ENCODE measurements at regions not wholly inside any gene's neighbourhood (a gene's known extent, or its start where the extent isn't known, plus 50 kb on each side); places are given as distances from the start of the nearest gene placed in this dataset.

DNA sequence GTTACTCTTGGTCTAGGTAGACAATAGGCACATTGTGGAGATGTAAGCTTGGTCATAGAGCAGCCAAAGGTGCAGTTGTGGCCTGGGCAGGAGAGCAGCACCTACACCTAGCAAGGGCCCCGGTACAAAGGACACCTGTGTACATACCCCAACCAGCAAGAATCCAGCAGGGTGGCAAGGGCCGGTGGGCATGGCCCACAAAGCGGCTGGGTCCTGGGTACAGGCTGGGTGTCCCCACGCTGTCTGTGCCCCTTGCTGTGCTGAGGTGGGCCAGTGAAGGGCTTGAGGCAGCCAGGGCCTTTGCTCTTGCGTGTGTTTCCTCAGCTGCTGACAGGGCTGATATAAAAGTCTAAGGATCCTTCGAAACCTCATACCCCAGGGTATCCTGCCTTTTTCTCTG, 501.8 kb downstream of the EIPR1 start:
- H3K27ac Mint-ChIP-seq = no peak overlapping the region
- no peaks in the 10 kb centered on the region for H3K36me3 Mint-ChIP-seq
- no peak for DNase-seq
- H3K4me3 Mint-ChIP-seq = no peak overlapping the region
- no peaks in the 10 kb centered on the region for H3K27me3 Mint-ChIP-seq (ENCODE audit: low read depth in 3 of 3)
- no peaks in the 10 kb centered on the region for H3K4me1 Mint-ChIP-seq
- H3K9me3 Mint-ChIP-seq = no peaks in the 10 kb centered on the region

DNA sequence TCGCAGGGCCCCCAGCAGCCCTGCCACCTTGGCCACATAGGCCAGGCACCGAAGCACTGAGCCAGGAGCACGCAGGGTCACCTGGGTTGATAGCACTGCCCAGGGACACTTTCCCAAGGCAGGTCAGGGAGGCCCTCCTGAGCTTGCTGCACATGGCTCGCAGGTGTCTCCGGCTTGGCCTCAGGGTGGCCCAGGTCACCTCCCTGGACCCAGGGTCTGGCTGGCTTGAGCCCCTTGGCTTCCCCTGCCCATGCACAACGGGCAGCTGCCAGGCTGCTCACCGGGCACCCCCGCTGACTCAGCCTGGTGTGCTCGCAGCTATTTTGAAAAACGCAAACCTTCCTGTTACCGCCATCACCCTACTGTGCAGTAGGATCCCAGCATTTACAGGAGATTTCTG, 502.3 kb downstream of the EIPR1 start:
- Mint-ChIP-seq H3K36me3 (no peaks in the 10 kb centered on the region), H3K27me3 (ENCODE audit: low read depth in 3 of 3) (peaks cover 0 to under 1% (median 0%) of the 10 kb centered on the region in 3 donors), H3K4me3 (no peak overlapping the region), H3K27ac (no peak overlapping the region), H3K4me1 (no peaks in the 10 kb centered on the region), H3K9me3 (no peaks in the 10 kb centered on the region)
- no peak for DNase-seq

DNA sequence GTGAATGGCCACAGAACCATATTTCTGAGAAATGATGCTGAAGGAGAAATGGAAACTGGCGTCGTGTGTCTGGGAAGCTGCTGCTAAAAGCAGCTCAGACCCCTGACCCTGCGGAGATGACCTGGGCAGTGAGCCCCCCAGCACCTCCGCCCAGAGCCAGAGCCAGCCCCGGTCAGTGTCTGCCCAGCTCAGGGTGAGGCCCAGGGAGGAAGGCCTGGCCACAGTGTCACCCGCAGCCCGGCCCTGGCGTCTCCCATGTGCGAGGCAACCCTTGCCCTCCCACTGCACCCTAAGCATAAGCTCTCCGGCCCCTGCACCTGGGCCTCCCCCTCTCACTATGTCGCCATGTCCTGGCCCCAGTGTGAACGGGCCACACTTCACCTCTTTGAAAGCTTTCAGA, 502.8 kb downstream of the EIPR1 start:
- Mint-ChIP-seq H3K4me3 (no peak overlapping the region), H3K36me3 (no peaks in the 10 kb centered on the region), H3K27me3 (ENCODE audit: low read depth in 3 of 3) (peaks cover 0 to 2% (median 0%) of the 10 kb centered on the region in 3 donors), H3K9me3 (no peaks in the 10 kb centered on the region), H3K4me1 (no peaks in the 10 kb centered on the region), H3K27ac (peak overlapping the region in 1 of 6 donors; percentile 40)
- no peak for DNase-seq

DNA sequence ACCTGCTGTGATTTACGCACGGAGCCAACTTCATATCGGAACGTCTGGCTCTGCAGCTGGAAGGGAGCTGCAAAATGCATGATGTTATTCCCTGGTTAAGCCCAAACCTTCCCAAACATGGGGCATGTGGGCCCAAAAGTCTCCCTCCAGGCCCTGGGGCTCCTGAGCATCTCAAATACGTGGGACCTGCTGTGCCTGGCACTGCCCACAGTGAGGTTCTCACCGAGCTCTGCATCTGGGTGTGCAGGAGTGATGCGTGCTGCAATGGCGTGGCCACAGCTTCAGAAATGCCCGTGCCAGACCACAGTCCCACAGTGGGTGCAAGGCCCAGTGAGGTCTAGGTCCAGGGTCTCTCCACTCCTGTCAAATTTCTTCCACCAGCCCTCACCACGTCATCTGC, 503.3 kb downstream of the EIPR1 start:
- H3K4me1 Mint-ChIP-seq = no peaks in the 10 kb centered on the region
- DNase-seq = no peak
- no peaks in the 10 kb centered on the region for H3K36me3 Mint-ChIP-seq
- H3K27ac Mint-ChIP-seq = no peak overlapping the region
- no peak overlapping the region for H3K4me3 Mint-ChIP-seq
- peaks cover 0 to 2% (median 0%) of the 10 kb centered on the region in 3 donors for H3K27me3 Mint-ChIP-seq (ENCODE audit: low read depth in 3 of 3)
- no peaks in the 10 kb centered on the region for H3K9me3 Mint-ChIP-seq

DNA sequence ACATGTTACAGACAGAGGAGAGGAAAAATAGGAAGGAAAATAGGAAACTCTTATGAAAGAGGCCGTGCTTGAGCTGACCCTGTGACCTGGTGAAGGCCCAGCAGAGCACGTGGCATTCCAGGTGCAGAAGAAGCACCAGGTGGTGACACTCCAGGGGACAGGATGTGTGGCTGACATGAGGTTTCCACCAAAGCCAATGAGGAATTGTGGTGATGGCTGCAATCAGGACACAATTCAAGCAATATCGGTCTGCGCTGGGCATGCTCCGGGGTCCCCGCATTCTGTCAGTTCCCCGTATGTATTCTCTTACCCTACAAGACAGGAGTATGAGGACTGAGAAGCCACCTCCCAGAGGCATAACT, 504.2 kb downstream of the EIPR1 start:
- Mint-ChIP-seq H3K4me3 (no peak overlapping the region), H3K9me3 (no peaks in the 10 kb centered on the region), H3K27ac (no peak overlapping the region), H3K27me3 (ENCODE audit: low read depth in 3 of 3) (peaks cover 0 to 2% (median 0%) of the 10 kb centered on the region in 3 donors), H3K36me3 (no peaks in the 10 kb centered on the region), H3K4me1 (no peaks in the 10 kb centered on the region)
- no peak for DNase-seq

DNA sequence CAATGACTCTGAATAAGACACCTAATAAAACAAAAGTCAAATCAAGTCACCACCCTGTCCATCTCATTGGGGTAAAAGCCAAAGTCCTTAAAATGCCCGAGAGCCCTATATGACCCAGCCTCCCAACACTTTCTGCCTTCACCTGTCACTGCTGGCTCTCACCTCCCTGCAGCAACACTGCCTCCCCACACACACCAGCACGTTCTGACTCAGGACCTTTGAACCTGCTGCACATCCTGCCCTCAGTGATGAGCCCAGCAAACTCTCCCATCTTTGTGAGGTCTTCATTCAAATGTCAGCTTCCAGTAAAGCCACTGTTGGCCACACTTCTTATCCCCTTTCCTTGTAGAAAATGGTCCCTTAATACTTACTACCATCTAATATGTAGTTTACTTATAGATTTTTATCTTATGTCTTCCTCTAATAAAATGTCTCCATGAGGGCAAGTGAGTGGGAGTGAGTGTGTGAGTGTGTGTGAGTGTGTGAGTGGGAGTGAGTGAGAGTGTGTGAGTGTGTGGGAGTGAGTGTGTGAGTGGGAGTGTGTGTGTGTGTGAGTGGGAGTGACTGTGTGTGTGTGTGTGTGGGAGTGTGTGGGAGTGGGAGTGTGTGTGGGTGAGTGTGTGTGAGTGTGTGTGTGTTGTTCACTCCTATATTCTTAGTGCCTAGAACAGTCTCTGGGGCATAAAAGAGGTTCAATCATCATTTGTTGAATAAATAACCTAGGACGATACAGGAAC, 504.7 kb downstream of the EIPR1 start:
- Mint-ChIP-seq H3K27ac (no peak overlapping the region), H3K4me1 (no peaks in the 10 kb centered on the region), H3K4me3 (no peak overlapping the region), H3K36me3 (no peaks in the 10 kb centered on the region), H3K27me3 (ENCODE audit: low read depth in 3 of 3) (peaks cover 0 to 2% (median 0%) of the 10 kb centered on the region in 3 donors), H3K9me3 (no peaks in the 10 kb centered on the region)
- no peak for DNase-seq

DNA sequence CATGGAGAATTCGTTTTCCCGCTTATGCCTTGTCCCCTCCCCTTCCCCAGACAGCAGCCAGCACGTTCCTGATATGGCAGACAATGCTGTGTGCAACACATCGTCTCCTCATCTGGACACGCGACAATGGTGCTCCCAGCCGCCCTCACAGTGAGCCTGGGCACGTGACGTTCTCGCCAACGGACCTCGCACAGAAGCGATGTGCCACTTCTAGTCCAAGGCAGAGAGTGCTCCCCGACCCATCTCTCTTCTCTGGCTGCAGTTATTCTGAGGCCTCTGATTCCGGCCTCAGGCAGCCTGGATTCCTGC, 505.4 kb downstream of the EIPR1 start:
- Mint-ChIP-seq H3K9me3 (no peaks in the 10 kb centered on the region), H3K27ac (no peak overlapping the region), H3K4me1 (no peaks in the 10 kb centered on the region), H3K4me3 (no peak overlapping the region), H3K36me3 (no peaks in the 10 kb centered on the region), H3K27me3 (ENCODE audit: low read depth in 3 of 3) (peaks cover 0 to 2% (median 0%) of the 10 kb centered on the region in 3 donors)
- no peak for DNase-seq

DNA sequence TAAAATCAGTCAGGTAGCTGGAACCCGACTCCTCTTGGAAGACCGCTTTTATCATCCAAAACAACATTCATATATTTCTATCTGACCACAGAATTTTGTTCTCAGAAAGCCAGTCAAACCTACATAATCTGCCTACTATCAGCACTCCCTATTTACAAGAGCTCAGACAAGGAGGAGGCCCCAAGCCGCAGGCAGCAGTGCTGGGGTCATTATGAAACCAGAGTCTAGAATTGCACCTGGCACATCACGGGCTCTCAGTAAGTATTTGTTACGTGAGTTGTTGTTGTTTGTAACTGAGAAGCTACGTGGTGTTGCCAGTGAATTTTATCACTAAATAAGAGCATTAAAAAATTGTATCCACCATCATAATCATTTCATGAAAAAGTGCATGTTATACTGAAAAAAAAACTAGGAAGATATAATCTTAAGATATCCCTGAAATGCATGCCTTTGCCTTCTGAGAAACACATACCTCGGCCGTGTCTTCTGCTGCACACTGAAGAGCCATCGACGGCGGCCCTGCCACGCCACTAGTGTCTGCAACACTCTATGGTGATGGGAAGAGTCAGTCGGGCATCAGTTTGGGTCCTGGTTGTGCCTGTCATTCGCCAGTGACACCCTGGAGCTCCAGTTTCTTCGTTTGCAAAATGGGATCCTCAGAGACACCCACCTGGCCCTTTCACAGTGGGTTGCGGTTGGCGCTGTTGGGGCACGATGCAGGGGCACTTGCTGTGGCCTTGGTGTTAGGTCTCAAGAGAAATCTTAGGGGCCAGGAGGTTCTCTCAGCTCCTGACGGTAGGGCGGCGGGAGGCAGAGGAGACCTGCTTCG, 505.9 kb downstream of the EIPR1 start:
- Mint-ChIP-seq H3K9me3 (no peaks in the 10 kb centered on the region), H3K27me3 (ENCODE audit: low read depth in 3 of 3) (peaks cover 0 to 2% (median 0%) of the 10 kb centered on the region in 3 donors), H3K27ac (no peak overlapping the region), H3K4me1 (no peaks in the 10 kb centered on the region), H3K36me3 (no peaks in the 10 kb centered on the region), H3K4me3 (no peak overlapping the region)
- no peak for DNase-seq

DNA sequence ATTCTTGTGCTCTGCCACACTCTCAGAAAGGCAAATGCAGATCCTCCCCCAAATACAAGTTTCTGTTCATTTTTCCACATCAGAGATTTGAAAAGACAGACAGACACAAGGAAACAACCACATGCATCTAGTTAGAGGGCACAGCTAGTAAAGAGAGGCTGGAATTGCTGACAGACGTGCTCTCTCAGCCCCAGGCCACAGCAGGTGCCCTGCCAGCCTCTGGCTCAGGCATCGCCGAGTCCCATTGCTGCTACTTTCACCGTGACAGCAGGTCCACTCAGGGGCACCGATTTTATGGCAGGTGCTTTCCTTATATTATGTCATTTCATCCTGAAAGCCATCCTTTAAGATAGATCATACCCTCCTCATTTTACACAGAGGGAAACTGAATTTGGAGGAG, 507.5 kb downstream of the EIPR1 start:
- Mint-ChIP-seq H3K4me1 (no peaks in the 10 kb centered on the region), H3K36me3 (no peaks in the 10 kb centered on the region), H3K4me3 (no peak overlapping the region), H3K27me3 (ENCODE audit: low read depth in 3 of 3) (peaks cover 0 to 2% (median 0%) of the 10 kb centered on the region in 3 donors), H3K27ac (no peak overlapping the region), H3K9me3 (no peaks in the 10 kb centered on the region)
- no peak for DNase-seq

DNA sequence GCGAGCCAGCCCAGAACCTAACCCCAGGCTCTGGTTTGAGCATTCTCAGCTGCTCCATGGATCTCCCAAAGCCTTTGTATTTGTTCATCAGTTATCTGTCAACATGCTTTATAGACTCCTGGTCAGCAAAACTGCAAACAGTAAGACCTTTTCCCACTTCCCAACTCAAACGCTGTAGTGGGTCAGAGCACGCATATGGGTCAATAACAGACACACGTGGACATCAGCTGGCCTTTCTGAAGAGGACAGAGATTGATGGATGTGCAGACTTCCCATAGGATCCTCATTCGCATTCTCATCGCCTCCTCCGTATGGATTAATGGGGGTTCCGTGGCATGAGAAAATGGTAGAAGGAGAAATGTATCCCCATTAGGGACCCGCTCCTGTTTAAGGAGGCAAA, 508.1 kb downstream of the EIPR1 start:
- Mint-ChIP-seq H3K27me3 (ENCODE audit: low read depth in 3 of 3) (peaks cover 0 to 2% (median 0%) of the 10 kb centered on the region in 3 donors), H3K9me3 (no peaks in the 10 kb centered on the region), H3K36me3 (no peaks in the 10 kb centered on the region), H3K27ac (no peak overlapping the region), H3K4me1 (no peaks in the 10 kb centered on the region), H3K4me3 (no peak overlapping the region)
- no peak for DNase-seq

DNA sequence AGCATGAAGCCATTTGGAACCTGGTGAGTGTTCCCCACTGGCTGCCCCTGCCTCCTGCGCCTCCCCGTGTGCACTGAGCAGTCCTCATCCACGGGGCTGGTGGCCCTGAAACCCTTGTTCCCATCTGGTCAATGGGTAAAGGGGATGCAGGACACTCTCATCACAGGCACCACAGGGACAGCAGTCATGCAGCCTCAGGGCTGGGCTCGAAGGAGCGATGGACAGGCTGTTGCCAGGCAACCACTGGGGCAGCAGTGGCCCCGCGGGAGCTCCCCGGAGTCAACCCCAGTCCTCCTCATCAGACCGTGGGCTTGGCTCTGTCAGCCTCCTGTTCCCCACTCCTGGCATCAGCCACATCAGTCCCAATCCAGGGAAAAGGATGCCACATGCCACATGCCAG, 509.5 kb downstream of the EIPR1 start:
- Mint-ChIP-seq H3K4me3 (no peak overlapping the region), H3K27me3 (ENCODE audit: low read depth in 3 of 3) (peaks cover 0 to 2% (median 0%) of the 10 kb centered on the region in 3 donors), H3K27ac (no peak overlapping the region), H3K36me3 (no peaks in the 10 kb centered on the region), H3K4me1 (no peaks in the 10 kb centered on the region), H3K9me3 (no peaks in the 10 kb centered on the region)
- no peak for DNase-seq

DNA sequence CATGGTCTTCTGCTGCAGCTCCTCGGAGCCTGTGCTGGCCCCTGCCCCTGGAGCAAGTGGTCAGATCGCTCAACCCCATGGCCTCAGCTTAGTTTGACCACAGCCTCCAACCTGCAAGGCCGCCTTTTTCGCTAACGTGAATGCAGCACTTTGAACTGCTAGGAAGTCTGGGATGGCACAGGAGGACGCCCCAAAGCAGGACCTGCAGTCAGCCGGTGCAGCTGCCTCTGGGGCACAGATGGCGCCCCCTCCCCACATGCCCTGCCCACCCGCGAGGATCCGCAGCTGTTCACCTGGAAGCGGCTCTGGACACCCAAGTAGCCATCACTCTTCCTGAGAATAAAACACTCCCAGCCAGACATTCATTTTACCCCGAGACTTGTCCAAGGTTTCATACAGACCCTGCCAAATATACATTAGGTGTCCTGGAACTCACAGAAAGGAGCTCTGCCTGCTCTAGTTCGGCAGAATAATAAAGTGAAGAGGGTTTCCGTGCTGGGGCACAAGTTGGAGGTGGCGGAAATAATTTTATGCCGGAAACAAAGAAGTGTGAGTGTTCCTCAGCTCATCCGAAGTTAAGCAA, 510.1 kb downstream of the EIPR1 start:
- no peak overlapping the region for H3K27ac Mint-ChIP-seq
- no peaks in the 10 kb centered on the region for H3K4me1 Mint-ChIP-seq
- DNase-seq = no peak
- H3K4me3 Mint-ChIP-seq = no peak overlapping the region
- no peaks in the 10 kb centered on the region for H3K36me3 Mint-ChIP-seq
- peaks cover 0 to 2% (median 0%) of the 10 kb centered on the region in 3 donors for H3K27me3 Mint-ChIP-seq (ENCODE audit: low read depth in 3 of 3)
- no peaks in the 10 kb centered on the region for H3K9me3 Mint-ChIP-seq

DNA sequence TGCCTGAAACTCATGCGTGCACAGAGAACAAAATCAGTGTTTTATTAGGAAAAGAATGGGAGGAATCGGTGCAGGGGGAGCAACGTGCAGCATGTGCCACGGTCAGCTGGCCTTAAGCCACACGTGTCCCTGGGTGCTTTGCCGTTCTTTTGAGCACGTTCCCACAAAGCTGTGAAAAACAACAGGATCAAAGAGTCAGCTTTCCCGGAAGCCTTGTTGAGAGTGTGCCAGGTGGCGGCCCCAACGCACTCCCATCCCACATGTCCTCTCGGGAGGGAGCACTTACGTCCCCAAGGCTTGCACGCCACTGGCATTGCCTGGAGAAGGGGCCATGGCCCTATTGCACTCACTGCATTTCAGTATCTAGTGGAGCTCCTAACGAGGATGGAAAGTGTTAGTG, 511.2 kb downstream of the EIPR1 start:
- Mint-ChIP-seq H3K27me3 (ENCODE audit: low read depth in 3 of 3) (peaks cover 0 to 2% (median 0%) of the 10 kb centered on the region in 3 donors), H3K27ac (no peak overlapping the region)

DNA sequence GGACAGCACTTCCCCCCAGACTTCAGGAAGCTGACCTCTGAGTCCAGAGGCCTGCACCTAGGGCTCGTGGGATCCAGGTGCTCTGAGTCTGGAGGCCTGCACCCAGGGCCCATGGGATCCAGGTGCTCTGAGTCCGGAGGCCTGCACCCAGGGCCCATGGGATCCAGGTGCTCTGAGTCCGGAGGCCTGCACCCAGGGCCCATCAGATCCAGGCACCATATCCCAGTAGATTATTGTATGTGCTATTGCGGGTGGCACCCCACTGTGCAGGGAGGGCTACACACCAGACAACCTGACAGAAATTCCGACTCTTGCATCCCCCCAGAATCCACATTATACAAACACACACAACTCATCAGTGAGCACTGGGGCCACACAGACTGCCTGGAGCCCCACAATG, 515.2 kb downstream of the EIPR1 start:
- H3K4me1 Mint-ChIP-seq = no peaks in the 10 kb centered on the region
- DNase-seq = no peak
- H3K36me3 Mint-ChIP-seq = no peaks in the 10 kb centered on the region
- H3K27me3 Mint-ChIP-seq (ENCODE audit: low read depth in 3 of 3) = no peaks in the 10 kb centered on the region
- no peak overlapping the region for H3K27ac Mint-ChIP-seq
- H3K9me3 Mint-ChIP-seq = no peaks in the 10 kb centered on the region
- no peak overlapping the region for H3K4me3 Mint-ChIP-seq

More for the DNA sequence above, 511.2 kb downstream of the EIPR1 start:
- no peaks in the 10 kb centered on the region for H3K36me3 Mint-ChIP-seq
- H3K4me1 Mint-ChIP-seq = no peaks in the 10 kb centered on the region
- no peaks in the 10 kb centered on the region for H3K9me3 Mint-ChIP-seq
- no peak for DNase-seq
- H3K4me3 Mint-ChIP-seq = no peak overlapping the region
